HG03103 (cell line): ENCODE measurements at regions not wholly inside any gene's neighbourhood (a gene's known extent, or its start where the extent isn't known, plus 50 kb on each side); places are given as distances from the start of the nearest gene placed in this dataset.

Experiments
- ATAC-seq: cut with Tn5 transposase; IDR thresholded peaks from one replicate; pipeline ENCODE4 v1.9.1; 2021; ENCODE audit warnings: low read depth; ENCODE audit not compliant: unreplicated experiment

- ATAC-seq = no peak
Observed at GRCh38 chr15:92294759-92295158, 98.9 kb upstream of the ST8SIA2 start.

- ATAC-seq = no peak
Observed at GRCh38 chr15:92304223-92304975, 89.3 kb upstream of the ST8SIA2 start.

GRCh38 chr15:92305343-92305742, 88.3 kb upstream of the ST8SIA2 start:
- no peak for ATAC-seq

- ATAC-seq = peak; percentile 70
Observed at GRCh38 chr15:92306663-92307062, 87.0 kb upstream of the ST8SIA2 start.

- ATAC-seq = no peak
Observed at GRCh38 chr15:92315144-92315543, 78.5 kb upstream of the ST8SIA2 start.

GRCh38 chr15:92315595-92316211, 78.0 kb upstream of the ST8SIA2 start:
- no peak for ATAC-seq

- ATAC-seq = no peak
Observed at GRCh38 chr15:92316586-92317295, 76.9 kb upstream of the ST8SIA2 start.

- ATAC-seq = no peak
Observed at GRCh38 chr15:92320012-92320699, 73.5 kb upstream of the ST8SIA2 start.

- ATAC-seq = no peak
Observed at GRCh38 chr15:92322566-92323355, 70.9 kb upstream of the ST8SIA2 start.

- no peak for ATAC-seq
Observed at GRCh38 chr15:92323525-92323924, 70.2 kb upstream of the ST8SIA2 start.

- no peak for ATAC-seq
Observed at GRCh38 chr15:92324101-92324963, 69.3 kb upstream of the ST8SIA2 start.

- ATAC-seq = no peak
Observed at GRCh38 chr15:92326236-92326635, 67.4 kb upstream of the ST8SIA2 start.

- ATAC-seq = no peak
Observed at GRCh38 chr15:92327033-92327432, 66.6 kb upstream of the ST8SIA2 start.

GRCh38 chr15:92328207-92328606, 65.5 kb upstream of the ST8SIA2 start:
- no peak for ATAC-seq

- no peak for ATAC-seq
Observed at GRCh38 chr15:92332125-92332899, 61.4 kb upstream of the ST8SIA2 start.

GRCh38 chr15:92333709-92334108, 60.0 kb upstream of the ST8SIA2 start:
- no peak for ATAC-seq

- no peak for ATAC-seq
Observed at GRCh38 chr15:92336419-92336987, 57.2 kb upstream of the ST8SIA2 start.

- ATAC-seq = no peak
Observed at GRCh38 chr15:92339361-92339760, 54.3 kb upstream of the ST8SIA2 start.
